Ovary (tissue), 7 donors: ENCODE measurements at regions not wholly inside any gene's neighbourhood (a gene's known extent, or its start where the extent isn't known, plus 50 kb on each side); places are given as distances from the start of the nearest gene placed in this dataset.

Experiments
- DNase-seq, 5 donors: peaks; one replicate each; pipeline ENCODE4 v3.0.0-alpha.2; 2019 to 2020
- H3K27ac ChIP-seq, 2 donors: fragments of 200-600 bp; one replicate each; pipeline versions ENCODE4 v1.5.1 to v1.8.0; 2019 to 2022
- H3K27me3 ChIP-seq: fragments of 200-600 bp; one replicate; pipeline ENCODE4 v1.8.0; 2022
- H3K36me3 ChIP-seq: fragments of 200-600 bp; sonication (generic); one replicate; pipeline ENCODE4 v1.5.1; 2019
- H3K4me1 ChIP-seq: one replicate; pipeline ENCODE4 v1.8.1; 2013; ENCODE audit warnings: mild to moderate bottlenecking, moderate library complexity; ENCODE audit not compliant: insufficient read depth
- H3K4me3 ChIP-seq: fragments of 200-600 bp; sonication (generic); one replicate; pipeline ENCODE4 v1.5.1; 2017
- H3K9me3 ChIP-seq, 2 donors: fragments of 200-600 bp in 1 of 2; sonication (generic) in 1 of 2; one replicate each; pipeline versions ENCODE4 v1.5.1 to v1.8.1; 2013 to 2019; ENCODE audit warnings: mild to moderate bottlenecking in 1 of 2, moderate library complexity in 1 of 2
- CTCF ChIP-seq, 3 donors: fragments of 450-650 bp in 2 of 3; fragments of 200-600 bp in 1 of 3; IDR thresholded peaks; one replicate each; pipeline versions ENCODE4 v1.5.1 to v1.8.0; 2016 to 2022; ENCODE audit warnings: antibody characterized with exemption in 3 of 3, mild to moderate bottlenecking in 1 of 3
- EP300 ChIP-seq: sonication (generic); formaldehyde crosslinking; IDR thresholded peaks from one replicate; pipeline ENCODE4 v1.6.1; 2017; ENCODE audit warnings: antibody characterized with exemption
- POLR2A ChIP-seq: fragments of 450-650 bp; IDR thresholded peaks from one replicate; pipeline ENCODE4 v1.6.1; 2017; ENCODE audit warnings: antibody characterized with exemption, mild to moderate bottlenecking, moderate library complexity
- WGBS, 3 donors: extraction: QIAGEN DNeasy Blood & Tissue Kit in 1 of 3; methylation state at CpG; one replicate each; pipeline versions ENCODE4 v1.1.5 to v1.1.7; 2013 to 2017; 5-methylcytosine and 5-hydroxymethylcytosine counted together
- intact Hi-C, 4 donors: fragments of 100-400 bp; cut with DNase I; formaldehyde crosslinking; loops; one replicate each; pipeline versions ENCODE4 v1.11.0 to v1.15.1; 2022 to 2023
- donor health status: DM: no; HTN: no; CAD: no; lungs with moderate emphysema.
- donor health status: DM: no; HTN: no; CAD: no.
- donor health status: Bipolar disorder and iron deficiency.
- donor health status: DM: no; HTN: no; CAD: no.
- donor health status: DM: yes; HTN: yes; CAD: no.

- H3K4me1 ChIP-seq, result no peaks in the 10 kb centered on the region
- WGBS, 3 donors, result 47 to 49% (median 48%) methylated on average over 2 of the region's 2 CpGs
- no peaks in the 10 kb centered on the region for H3K36me3 ChIP-seq
- no peak for DNase-seq
- intact Hi-C loops, result no loop called here
- H3K4me3 ChIP-seq, result no peak overlapping the region
- H3K27me3 ChIP-seq, result no peaks in the 10 kb centered on the region
- no peak overlapping the region for H3K27ac ChIP-seq
- TF ChIP-seq POLR2A (no peak), EP300 (no peak)
- no peaks in the 10 kb centered on the region for H3K9me3 ChIP-seq
Observed at GRCh38 chr3:104819333-104819732, 547.4 kb upstream of the ALCAM start.

- H3K27me3 ChIP-seq, result no peaks in the 10 kb centered on the region
- H3K27ac ChIP-seq, result no peak overlapping the region
- no peaks in the 10 kb centered on the region for H3K9me3 ChIP-seq
- intact Hi-C loops, result no loop called here
- WGBS, 3 donors, result 88 to 95% (median 89%) methylated on average over 1 of the region's 1 CpG
- no peak for TF ChIP-seq POLR2A
- no peak for TF ChIP-seq EP300
- TF ChIP-seq CTCF (IDR thresholded peaks at IDR 0.05), result no peak
- H3K4me3 ChIP-seq, result no peak overlapping the region
- no peak for DNase-seq
- H3K4me1 ChIP-seq, result no peaks in the 10 kb centered on the region
- no peaks in the 10 kb centered on the region for H3K36me3 ChIP-seq
Observed at GRCh38 chr3:104820959-104821358, 545.8 kb upstream of the ALCAM start.

GRCh38 chr3:104825116-104825515 is 541.6 kb upstream of the ALCAM start:
- Histone ChIP-seq H3K4me1 (no peaks in the 10 kb centered on the region), H3K9me3 (no peaks in the 10 kb centered on the region), H3K4me3 (no peak overlapping the region), H3K27ac (no peak overlapping the region), H3K27me3 (no peaks in the 10 kb centered on the region), H3K36me3 (no peaks in the 10 kb centered on the region)
- intact Hi-C loops, result no loop called here
- TF ChIP-seq CTCF (IDR thresholded peaks at IDR 0.05) (no peak), POLR2A (no peak), EP300 (no peak)
- 38 to 54% (median 48%) methylated on average over 1 of the region's 1 CpG for WGBS, 3 donors
- DNase-seq, result no peak

GRCh38 chr3:104831071-104831470 is 535.6 kb upstream of the ALCAM start:
- no peak overlapping the region for H3K4me3 ChIP-seq
- 2 to 7% (median 4%) methylated on average over 2 of the region's 2 CpGs for WGBS, 3 donors
- H3K27me3 ChIP-seq, result no peaks in the 10 kb centered on the region
- TF ChIP-seq EP300, result no peak
- no peak for TF ChIP-seq CTCF (IDR thresholded peaks at IDR 0.05)
- TF ChIP-seq POLR2A, result no peak
- no peak overlapping the region for H3K27ac ChIP-seq
- no peak for DNase-seq
- H3K36me3 ChIP-seq, result no peaks in the 10 kb centered on the region
- no peaks in the 10 kb centered on the region for H3K4me1 ChIP-seq
- no peaks in the 10 kb centered on the region for H3K9me3 ChIP-seq
- intact Hi-C loops, result no loop called here

GRCh38 chr3:104832530-104832929 is 534.2 kb upstream of the ALCAM start:
- DNase-seq, result no peak
- Histone ChIP-seq H3K9me3 (no peaks in the 10 kb centered on the region), H3K4me1 (no peaks in the 10 kb centered on the region), H3K4me3 (no peak overlapping the region), H3K27ac (no peak overlapping the region), H3K36me3 (no peaks in the 10 kb centered on the region), H3K27me3 (no peaks in the 10 kb centered on the region)
- no peak for TF ChIP-seq CTCF (IDR thresholded peaks at IDR 0.05)
- no peak for TF ChIP-seq EP300
- TF ChIP-seq POLR2A, result no peak
- intact Hi-C loops, result no loop called here
